ENCODE measurements at regions not wholly inside any gene's neighbourhood (a gene's known extent, or its start where the extent isn't known, plus 50 kb on each side); places are given as distances from the start of the nearest gene placed in this dataset.

DNA sequence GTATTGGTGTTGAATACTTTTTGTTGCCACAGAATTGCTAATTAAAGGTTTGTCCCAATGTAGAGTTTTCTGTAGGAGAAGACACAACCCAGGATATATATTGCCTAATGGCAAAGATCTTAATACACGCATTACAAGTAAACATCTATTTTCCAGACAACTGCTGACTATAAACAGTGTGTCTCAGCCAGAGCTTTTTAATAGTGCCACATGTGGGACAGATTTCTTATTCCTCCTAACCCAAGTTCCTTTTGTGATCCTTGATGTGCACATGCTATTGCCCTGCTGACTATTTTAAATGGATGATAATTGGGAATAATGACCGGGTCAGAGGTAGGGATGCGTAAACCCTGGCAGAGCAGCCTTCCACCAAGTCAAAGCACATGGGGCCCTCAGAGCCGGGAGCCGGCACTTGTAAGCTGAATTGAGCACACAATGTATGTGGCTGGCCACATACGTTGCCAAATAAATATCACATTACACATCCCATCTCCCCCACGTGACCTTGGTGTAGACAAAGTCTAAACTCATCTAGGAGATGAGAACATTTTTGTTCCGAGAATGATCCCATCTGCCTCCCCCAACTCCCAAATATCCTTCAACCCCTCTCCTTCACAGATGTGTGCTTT, 209.8 kb upstream of the NFIA start:
- H3K4me3 Mint-ChIP-seq: no peak overlapping the region
- H3K4me3 ChIP-seq (ENCODE audit: low read length): no peak overlapping the region
- H3K9me3 Mint-ChIP-seq: no peaks in the 10 kb centered on the region
- DNase-seq (no peak), ATAC-seq (no peak)
- H3K4me1 Mint-ChIP-seq: no peaks in the 10 kb centered on the region
- no peaks in the 10 kb centered on the region for H3K27me3 ChIP-seq (ENCODE audit: control insufficient read depth, insufficient read depth, low read length)
- WGBS (ENCODE audit: insufficient coverage): 89% methylated on average over 8 of the region's 8 CpGs
- no peaks in the 10 kb centered on the region for H3K36me3 Mint-ChIP-seq
- TF ChIP-seq, protein P1, sequence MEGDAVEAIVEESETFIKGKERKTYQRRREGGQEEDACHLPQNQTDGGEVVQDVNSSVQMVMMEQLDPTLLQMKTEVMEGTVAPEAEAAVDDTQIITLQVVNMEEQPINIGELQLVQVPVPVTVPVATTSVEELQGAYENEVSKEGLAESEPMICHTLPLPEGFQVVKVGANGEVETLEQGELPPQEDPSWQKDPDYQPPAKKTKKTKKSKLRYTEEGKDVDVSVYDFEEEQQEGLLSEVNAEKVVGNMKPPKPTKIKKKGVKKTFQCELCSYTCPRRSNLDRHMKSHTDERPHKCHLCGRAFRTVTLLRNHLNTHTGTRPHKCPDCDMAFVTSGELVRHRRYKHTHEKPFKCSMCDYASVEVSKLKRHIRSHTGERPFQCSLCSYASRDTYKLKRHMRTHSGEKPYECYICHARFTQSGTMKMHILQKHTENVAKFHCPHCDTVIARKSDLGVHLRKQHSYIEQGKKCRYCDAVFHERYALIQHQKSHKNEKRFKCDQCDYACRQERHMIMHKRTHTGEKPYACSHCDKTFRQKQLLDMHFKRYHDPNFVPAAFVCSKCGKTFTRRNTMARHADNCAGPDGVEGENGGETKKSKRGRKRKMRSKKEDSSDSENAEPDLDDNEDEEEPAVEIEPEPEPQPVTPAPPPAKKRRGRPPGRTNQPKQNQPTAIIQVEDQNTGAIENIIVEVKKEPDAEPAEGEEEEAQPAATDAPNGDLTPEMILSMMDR (IDR thresholded peaks at IDR 0.05): no peak
- H3K9me3 ChIP-seq (ENCODE audit: control insufficient read depth, insufficient read depth, low read length): no peaks in the 10 kb centered on the region
- H3K4me1 ChIP-seq (ENCODE audit: control insufficient read depth, insufficient read depth, low read length): no peaks in the 10 kb centered on the region
- H3K27ac Mint-ChIP-seq: no peak overlapping the region
- H3K27me3 Mint-ChIP-seq (ENCODE audit: low read depth in 2 of 2): peaks cover 5 to 9% of the 10 kb centered on the region in 2 donors
- intact Hi-C loops (cut with micrococcal nuclease): no loop called here
- no peaks in the 10 kb centered on the region for H3K36me3 ChIP-seq (ENCODE audit: control insufficient read depth, insufficient read depth, low read length)
- no peak overlapping the region for H3K27ac ChIP-seq (ENCODE audit: low read length)

DNA sequence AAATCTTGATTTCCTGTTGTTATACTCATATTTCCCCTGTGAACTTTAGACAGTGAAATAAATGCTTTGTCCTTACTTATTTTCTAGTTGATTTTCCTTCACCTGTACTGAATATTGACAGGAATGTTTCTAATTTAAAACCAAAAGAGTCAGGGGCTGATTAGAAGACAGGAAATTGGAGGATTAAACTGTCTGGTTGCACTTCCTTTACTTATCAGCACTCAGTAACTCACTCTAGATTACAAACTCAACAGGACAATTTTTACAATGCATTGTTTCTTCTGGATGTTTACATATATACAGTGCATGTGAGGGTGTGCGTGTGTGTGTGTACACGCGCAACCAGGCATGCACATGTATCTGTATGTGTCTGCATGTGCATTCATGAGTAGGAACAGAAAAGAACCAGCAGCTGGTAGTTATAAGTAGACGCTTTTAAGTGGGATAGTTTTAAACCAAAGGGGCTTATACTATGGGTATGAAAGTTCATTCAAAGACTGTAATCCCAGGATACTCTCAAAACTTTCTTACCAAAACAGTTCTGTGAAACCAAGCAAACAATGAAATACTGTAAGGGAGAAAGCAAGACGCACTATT, 212.0 kb upstream of the NFIA start:
- H3K4me3 Mint-ChIP-seq: no peak overlapping the region
- Histone ChIP-seq H3K27ac (ENCODE audit: low read length) (no peak overlapping the region), H3K4me1 (ENCODE audit: control insufficient read depth, insufficient read depth, low read length) (no peaks in the 10 kb centered on the region), H3K36me3 (ENCODE audit: control insufficient read depth, insufficient read depth, low read length) (no peaks in the 10 kb centered on the region), H3K4me3 (ENCODE audit: low read length) (no peak overlapping the region), H3K27me3 (ENCODE audit: control insufficient read depth, insufficient read depth, low read length) (no peaks in the 10 kb centered on the region), H3K9me3 (ENCODE audit: control insufficient read depth, insufficient read depth, low read length) (no peaks in the 10 kb centered on the region)
- no peaks in the 10 kb centered on the region for H3K36me3 Mint-ChIP-seq
- intact Hi-C loops (cut with micrococcal nuclease): no loop called here
- WGBS (ENCODE audit: insufficient coverage): 100% methylated on average over 4 of the region's 5 CpGs
- peaks cover 4 to 9% of the 10 kb centered on the region in 2 donors for H3K27me3 Mint-ChIP-seq (ENCODE audit: low read depth in 2 of 2)
- H3K27ac Mint-ChIP-seq: no peak overlapping the region
- ATAC-seq (no peak), DNase-seq (no peak)
- no peaks in the 10 kb centered on the region for H3K4me1 Mint-ChIP-seq
- no peaks in the 10 kb centered on the region for H3K9me3 Mint-ChIP-seq
- TF ChIP-seq, protein P1 (IDR thresholded peaks at IDR 0.05): no peak

DNA sequence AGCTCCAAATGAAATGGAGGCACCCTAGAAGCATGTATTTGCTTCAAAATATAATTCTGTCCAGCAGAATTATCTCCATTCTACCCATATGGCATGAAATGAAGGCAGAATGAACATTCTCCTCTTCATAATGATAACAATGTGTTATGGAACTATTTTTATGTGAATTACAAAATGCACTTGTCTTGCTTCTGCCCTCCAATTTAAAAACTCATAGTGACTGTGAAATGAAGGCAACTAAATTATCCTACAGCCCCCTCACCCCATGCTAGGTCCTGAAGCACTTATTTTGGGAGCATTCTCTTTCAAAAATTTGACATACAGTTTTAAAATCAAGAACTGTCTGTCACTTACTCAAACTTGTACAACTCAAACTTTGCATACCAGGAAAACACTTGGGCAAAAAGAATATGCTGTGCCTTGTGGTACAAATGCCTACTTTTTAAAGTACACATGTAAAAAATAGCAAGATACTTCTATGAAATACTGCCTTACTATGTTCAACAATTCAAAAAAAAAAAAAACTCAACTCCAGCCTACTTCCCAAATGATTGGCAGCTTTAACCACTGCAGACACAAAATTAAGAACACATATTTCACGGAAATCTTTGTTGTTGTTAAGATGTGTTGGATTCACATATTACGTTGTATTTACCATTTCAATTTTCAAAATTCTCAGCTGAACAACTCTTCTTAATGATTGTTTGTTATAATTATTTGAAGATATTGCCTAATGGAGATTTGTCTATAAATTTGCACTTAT, 213.3 kb upstream of the NFIA start:
- H3K36me3 ChIP-seq (ENCODE audit: control insufficient read depth, insufficient read depth, low read length): no peaks in the 10 kb centered on the region
- Mint-ChIP-seq H3K4me3 (no peak overlapping the region), H3K36me3 (no peaks in the 10 kb centered on the region), H3K9me3 (no peaks in the 10 kb centered on the region), H3K4me1 (no peaks in the 10 kb centered on the region), H3K27me3 (ENCODE audit: low read depth in 2 of 2) (peaks cover 5 to 11% of the 10 kb centered on the region in 2 donors), H3K27ac (no peak overlapping the region)
- no peak overlapping the region for H3K27ac ChIP-seq (ENCODE audit: low read length)
- no peaks in the 10 kb centered on the region for H3K4me1 ChIP-seq (ENCODE audit: control insufficient read depth, insufficient read depth, low read length)
- H3K9me3 ChIP-seq (ENCODE audit: control insufficient read depth, insufficient read depth, low read length): no peaks in the 10 kb centered on the region
- no CpG with 5 or more reads among the region's 2 CpGs for WGBS (ENCODE audit: insufficient coverage)
- H3K4me3 ChIP-seq (ENCODE audit: low read length): no peak overlapping the region
- DNase-seq (no peak), ATAC-seq (no peak)
- H3K27me3 ChIP-seq (ENCODE audit: control insufficient read depth, insufficient read depth, low read length): no peaks in the 10 kb centered on the region
- intact Hi-C loops (cut with micrococcal nuclease): no loop called here
- TF ChIP-seq, protein P1 (IDR thresholded peaks at IDR 0.05): no peak
